Gastrocnemius medialis (tissue), 4 donors: ENCODE measurements at regions not wholly inside any gene's neighbourhood (a gene's known extent, or its start where the extent isn't known, plus 50 kb on each side); places are given as distances from the start of the nearest gene placed in this dataset.

Experiments used
- POLR2A ChIP-seq, 2 donors: fragments of 450-650 bp; IDR thresholded peaks; one replicate each; pipeline ENCODE4 v1.6.1; 2017; ENCODE audit warnings: antibody characterized with exemption in 2 of 2, mild to moderate bottlenecking in 2 of 2, moderate library complexity in 2 of 2
- TF ChIP-seq, protein P1 (sequence below), 5 experiments: fragments of 450-650 bp in 3 of 5; fragments of 200-600 bp in 2 of 5; sonication (generic) in 2 of 5; IDR thresholded peaks in 4 of 5; conservative IDR thresholded peaks in 1 of 5; 1 replicate in 4 of 5; 2 replicates in 1 of 5; pipeline ENCODE4 v1.5.1; 2016 to 2019; ENCODE audit warnings: antibody characterized with exemption in 5 of 5, mild to moderate bottlenecking in 3 of 5, moderate library complexity in 3 of 5

DNA sequence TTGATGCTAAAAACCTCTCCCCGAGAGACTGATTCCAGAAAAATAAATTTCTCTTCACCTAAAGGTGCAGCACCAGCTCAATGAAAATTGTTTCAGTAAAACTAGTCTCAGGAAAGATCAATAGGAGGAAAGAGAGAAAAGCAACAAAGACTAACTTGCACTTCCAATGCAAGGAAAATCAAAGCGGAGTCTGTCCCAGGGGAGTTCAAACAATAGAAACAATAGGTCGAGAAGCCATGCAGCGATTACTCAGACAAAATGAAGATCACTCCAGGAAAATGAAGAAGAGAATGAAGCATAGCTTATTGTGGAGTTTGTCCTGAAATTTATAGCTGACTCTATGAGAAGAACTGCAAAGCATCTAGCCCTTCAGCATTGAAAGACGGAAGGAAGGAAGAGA, 105.1 kb upstream of the FRMD4B start:
- TF ChIP-seq, protein P1, sequence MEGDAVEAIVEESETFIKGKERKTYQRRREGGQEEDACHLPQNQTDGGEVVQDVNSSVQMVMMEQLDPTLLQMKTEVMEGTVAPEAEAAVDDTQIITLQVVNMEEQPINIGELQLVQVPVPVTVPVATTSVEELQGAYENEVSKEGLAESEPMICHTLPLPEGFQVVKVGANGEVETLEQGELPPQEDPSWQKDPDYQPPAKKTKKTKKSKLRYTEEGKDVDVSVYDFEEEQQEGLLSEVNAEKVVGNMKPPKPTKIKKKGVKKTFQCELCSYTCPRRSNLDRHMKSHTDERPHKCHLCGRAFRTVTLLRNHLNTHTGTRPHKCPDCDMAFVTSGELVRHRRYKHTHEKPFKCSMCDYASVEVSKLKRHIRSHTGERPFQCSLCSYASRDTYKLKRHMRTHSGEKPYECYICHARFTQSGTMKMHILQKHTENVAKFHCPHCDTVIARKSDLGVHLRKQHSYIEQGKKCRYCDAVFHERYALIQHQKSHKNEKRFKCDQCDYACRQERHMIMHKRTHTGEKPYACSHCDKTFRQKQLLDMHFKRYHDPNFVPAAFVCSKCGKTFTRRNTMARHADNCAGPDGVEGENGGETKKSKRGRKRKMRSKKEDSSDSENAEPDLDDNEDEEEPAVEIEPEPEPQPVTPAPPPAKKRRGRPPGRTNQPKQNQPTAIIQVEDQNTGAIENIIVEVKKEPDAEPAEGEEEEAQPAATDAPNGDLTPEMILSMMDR (IDR thresholded peaks at IDR 0.05 in 4 of 5, conservative IDR thresholded peaks at IDR 0.05 in 1 of 5): no peak
- no peak for TF ChIP-seq POLR2A (IDR thresholded peaks at IDR 0.05)
